RPMI7951 (cell line): ENCODE measurements at regions not wholly inside any gene's neighbourhood (a gene's known extent, or its start where the extent isn't known, plus 50 kb on each side); places are given as distances from the start of the nearest gene placed in this dataset.
"Not testable (repeated sequence)": the region's sequence is repeated elsewhere in the genome, so short reads cannot be mapped to it uniquely, and the experiment has no call there.

Source experiments
- DNase-seq: peaks from one replicate; pipeline ENCODE4 v3.0.0-alpha.2; 2012; ENCODE audit warnings: low read depth

DNA sequence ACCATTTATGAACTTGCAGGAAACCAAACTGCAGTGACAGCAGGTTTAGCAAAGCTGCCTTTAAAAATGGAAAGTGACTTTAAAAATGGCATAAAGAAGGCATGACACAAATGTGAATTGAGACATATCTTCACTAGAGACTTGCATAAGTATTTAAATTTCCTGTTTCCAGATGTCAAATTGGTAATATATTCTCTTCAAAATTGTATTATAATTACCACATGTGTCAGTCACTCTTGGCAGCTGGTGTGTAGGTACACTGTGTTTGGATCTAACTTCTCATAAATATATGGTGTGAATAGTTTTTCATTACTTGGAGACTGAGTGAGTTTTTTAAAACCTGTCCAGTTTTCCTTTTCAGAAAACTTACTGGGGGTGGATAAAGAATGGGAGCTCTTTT, 636.2 kb upstream of the SGO1 start:
- DNase-seq: no peak

DNA sequence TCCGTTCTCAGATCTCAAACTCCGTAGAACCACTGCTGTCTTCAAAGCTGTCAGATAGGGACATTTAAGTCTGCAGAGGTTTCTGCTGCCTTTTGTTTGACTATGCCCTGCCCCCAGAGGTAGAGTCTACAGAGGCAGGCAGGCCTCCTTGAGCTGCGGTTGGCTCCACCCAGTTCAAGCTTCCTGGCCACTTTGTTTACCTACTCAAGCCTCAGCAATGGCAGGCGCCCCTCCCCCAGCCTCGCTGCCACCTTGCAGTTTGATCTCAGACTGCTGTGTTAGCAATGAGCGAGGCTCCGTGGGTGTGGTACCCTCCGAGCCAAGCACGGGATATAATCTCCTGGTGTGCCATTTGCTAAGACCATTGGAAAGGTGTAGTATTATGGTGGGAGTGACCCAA, 634.9 kb upstream of the SGO1 start:
- not testable (repeated sequence) for DNase-seq

- DNase-seq: no peak
Measured at GRCh38 chr3:20811631-20812030, 625.6 kb upstream of the SGO1 start.

- no peak for DNase-seq
Measured at GRCh38 chr3:20811006-20811405, 625.0 kb upstream of the SGO1 start.

- DNase-seq: no peak
Measured at GRCh38 chr3:20810555-20810954, 624.5 kb upstream of the SGO1 start.

DNA sequence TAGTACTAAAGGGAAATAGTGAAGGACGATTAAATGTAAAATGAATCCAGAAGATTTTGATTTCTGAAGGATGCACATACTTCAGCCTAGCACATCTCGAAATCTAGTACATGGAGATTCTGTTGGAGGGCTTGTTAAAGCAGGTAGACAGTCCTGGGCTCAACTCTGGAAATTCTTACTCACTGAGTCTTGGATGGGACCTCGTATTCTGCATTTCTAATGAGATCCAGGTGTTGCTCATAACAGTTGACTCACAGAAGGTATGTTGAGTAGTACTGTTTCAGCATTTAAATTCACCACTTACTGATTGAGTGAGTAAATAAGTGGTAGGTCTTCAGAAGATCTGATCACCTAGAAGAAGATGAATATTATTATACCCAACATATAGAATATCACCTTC, 623.4 kb upstream of the SGO1 start:
- DNase-seq: no peak

DNA sequence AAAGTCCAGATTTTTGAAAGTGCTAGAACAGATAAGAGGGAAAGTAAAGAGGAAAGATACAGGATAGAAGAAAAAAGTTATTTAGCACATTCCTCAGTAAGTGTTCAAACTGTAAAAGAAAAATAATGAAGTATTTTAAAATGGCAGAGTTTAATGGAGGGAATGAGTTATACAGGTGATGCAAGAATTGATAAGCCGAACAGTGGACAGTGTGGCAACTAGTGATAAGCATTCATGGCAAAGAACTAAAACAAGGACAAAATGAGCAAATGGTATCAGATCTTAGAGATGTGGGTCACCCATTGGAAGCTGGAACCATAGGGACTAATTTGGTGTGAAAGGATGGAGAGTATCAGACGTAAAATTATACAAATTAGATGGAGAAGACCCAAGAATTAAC, 622.9 kb upstream of the SGO1 start:
- no peak for DNase-seq

GRCh38 chr3:20798666-20799065, 612.7 kb upstream of the SGO1 start:
- no peak for DNase-seq

DNA sequence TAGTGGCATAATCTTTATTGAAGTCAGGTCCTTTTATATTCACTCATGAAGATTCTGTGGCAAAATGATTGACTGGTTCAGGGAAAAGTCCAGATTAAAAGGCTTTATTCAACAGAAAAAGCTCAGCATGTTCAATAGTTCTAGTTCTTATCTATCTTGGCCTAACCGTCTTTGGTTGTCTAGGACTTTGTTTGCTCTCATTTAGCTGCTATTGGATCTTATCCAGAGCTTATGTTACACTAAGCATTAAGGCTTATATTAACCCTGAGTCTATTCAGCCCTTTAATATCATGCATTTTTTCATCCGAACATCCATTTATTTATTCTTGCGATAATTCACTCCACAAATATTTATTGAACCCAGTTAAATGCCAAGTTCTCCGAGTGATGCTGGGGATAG, 601.0 kb upstream of the SGO1 start:
- no peak for DNase-seq

DNA sequence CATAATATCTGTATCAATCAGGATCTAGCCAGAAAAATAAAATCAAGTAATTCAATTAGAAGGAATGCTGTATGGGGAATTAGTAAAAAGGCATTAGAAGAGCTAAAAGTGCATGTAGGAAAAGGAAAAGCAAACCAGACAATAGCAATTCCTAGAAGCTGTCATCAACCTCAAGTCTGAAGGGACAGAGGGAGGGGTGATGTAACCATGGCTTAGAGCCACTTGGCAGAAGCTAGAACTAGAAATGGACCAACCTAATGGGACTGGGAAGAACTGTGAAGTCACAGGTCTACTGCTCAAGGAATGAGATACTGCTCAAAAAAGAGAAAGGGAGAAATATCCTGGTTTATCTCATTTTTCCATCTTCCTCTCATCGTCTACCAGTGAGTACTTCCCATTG, 590.7 kb upstream of the SGO1 start:
- DNase-seq: no peak

DNA sequence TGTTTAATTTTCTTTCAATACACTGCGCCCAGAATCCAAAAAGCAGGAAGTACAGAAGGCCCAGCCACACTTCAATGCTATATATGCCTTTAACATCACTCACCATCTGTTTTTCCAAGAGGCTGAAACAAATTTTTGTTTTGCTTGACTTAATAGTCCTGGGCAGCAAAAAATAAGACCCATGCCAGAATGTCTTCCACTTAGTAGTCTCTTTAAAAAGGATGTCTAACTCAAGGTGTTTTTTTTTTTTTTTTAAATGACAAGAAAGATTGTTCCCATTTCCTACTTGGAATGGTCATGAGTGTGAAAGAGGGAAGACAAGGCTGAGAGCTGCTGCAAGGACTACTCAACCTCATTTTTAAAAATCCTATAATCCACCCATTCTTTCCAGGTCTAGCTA, 590.3 kb upstream of the SGO1 start:
- DNase-seq: no peak

DNA sequence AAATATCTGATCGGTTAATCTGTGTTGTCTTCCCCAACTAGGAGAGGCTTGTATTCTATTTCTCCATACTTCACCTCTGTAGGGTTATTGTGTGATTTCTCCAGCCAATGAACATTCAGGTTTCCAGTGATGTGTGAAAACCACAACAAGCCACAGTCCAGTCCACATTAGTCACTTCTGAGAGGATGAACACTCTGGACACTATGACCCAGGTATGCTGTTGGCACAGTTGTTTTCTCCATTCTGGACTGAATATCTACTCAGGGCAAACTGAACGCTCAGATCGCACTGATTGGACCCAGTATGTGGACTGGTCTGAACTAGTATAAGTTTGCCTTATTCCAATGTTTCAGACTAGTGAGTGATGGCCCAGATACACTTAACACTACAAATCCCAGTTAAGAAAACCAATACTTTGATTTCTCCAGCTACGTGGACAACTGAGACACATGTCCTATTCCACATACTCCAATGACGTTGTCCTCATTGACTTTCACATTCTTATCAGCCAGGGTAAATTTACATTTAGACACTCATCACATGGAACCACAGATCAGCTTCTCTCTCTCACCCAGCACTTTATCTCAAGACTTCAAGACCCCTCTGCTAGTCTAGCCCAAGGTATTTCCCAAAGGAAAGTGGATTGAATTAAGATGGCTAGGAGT, 587.4 kb upstream of the SGO1 start:
- no peak for DNase-seq

DNA sequence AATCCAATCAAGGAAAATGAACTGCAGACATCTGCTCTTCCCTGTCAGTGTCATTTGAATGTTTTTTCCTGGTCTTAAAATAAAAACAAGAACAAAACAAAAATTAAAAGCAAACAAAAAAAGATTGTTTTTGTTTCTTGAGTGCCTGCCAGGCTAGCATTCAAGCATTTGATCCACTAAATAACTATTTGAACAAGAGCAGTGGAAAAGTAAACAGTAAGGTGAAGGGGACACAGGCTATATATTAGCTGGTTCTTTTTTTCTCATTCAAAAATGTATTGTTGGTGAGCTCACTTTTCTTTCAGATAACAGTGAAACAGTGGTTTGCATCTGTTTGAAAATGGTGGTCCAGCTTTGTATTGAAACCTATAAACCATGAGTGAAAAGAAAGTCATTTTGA, 586.9 kb upstream of the SGO1 start:
- no peak for DNase-seq

GRCh38 chr3:20769430-20769829, 583.4 kb upstream of the SGO1 start:
- no peak for DNase-seq

DNA sequence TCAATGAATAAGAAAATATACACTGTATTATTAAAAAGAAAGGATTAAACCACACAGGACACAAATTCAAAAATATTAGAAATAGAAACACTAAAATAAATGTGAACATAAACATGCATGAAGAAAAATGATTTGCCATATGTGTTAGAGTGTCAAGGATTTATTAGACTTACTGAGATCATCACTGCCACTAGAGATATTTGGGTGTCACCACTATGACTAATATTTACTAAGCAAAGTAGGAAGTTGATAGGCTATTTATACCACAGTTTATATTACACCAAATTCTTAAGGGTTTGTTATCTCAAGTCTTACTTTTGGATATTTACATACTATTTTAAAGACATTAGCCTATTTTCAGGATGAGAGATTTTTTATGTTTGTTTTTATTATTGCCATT, 575.0 kb upstream of the SGO1 start:
- DNase-seq: no peak

GRCh38 chr3:20752416-20752815, 566.4 kb upstream of the SGO1 start:
- no peak for DNase-seq

DNA sequence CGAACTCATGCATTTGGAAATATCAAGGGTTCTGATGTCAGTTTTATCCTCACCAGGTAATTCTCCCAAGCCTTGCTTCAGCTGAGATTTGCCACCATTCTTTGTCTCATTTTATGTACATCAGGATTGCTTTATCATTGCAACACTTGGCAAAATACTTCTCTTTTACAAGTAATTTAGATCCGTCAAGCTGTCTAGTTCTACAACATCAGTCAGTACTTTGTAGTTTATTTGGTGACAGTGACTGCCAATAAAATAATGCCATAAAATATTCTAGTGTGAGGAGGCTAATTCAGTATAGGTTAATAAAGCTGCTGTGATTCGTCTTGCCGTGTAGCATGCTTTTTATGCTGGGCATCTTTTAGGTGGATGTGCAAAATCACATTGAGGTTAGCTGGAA, 565.3 kb upstream of the SGO1 start:
- DNase-seq: no peak

DNA sequence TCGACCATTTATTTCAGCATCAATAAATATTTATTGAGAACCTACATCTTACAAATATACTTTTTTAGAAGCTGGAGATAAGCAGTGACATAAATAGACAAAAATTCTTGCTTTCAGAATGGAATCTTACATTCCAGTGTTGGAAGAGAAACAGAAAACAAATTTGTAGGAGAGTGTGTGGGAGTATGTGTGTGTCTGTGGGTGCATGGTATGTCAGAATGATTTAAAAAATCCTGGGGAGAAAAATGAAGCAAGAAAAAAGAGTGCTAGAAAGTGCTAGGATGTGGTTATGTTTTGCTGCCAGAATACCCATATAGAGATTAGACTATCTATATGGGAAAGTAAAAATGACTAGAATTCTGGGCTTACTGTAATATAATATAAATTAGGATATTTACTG, 561.7 kb upstream of the SGO1 start:
- DNase-seq: peak; percentile 4

GRCh38 chr3:20743553-20744321, 557.7 kb upstream of the SGO1 start:
- DNase-seq: no peak

- DNase-seq: no peak
Measured at GRCh38 chr3:20742903-20743552, 557.0 kb upstream of the SGO1 start.

DNA sequence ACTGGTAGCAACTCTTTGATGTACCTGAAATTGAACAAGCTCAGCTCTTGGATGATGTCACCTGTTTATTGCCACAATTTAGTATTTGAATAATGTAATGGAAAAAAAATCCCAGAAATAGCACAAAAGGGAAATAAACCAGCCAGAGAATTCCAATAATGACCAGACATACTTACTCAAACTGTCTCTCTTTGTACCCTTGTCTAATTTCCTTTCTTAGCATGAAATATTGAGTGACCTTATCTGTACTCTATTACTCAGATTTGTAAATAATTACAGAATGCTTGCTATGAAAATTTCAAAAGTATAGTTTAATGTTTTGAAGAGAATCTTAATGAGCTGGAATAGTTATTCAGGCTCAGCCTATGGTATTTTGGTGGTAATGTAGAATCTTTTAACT, 555.4 kb upstream of the SGO1 start:
- no peak for DNase-seq

DNA sequence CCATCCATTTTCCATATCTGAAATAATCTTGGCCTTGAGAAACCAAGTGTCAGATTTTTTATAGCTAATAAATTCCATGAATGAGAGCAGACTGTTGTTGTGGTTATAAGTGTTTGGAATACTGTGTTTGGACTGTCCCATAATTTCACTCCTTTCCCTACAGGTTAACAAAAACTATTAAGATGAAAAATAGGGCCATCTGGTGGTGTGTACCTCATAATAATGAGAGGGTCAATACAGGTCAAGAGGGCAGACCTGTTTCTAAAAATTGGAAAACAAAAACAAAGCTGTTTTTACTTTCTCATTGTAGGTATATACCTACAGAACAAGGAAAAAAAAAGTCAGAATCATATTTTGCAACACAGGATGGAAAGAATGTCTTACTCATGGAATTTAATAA, 553.8 kb upstream of the SGO1 start:
- DNase-seq: peak; percentile 26

DNA sequence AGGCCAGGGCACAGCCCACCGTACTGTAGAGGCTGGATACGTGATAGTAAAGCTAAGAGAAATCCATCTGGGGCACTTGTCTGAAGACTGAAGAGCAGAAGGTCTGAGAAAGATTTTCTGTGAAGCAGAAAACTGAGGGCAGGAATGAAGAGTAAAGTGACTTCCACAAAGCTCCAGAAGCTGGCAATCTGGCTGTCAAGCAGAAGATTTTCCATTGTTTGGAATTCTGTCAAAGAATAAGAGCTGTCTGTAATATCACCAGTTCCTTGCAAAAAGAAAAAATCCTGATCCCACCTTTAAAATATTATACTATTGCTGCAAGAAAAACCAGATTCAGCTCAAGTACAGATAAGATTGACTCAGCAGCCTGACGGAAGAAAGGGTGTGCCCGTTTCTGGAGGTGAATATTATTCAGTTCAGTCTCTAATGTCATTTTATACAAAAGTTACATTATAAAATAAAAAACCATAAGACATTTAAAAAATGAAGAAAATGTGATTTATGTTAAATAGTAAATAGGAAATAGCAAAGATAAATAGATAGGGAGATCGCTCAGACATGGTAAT, 550.4 kb upstream of the SGO1 start:
- no peak for DNase-seq
